ENCODE measurements at regions not wholly inside any gene's neighbourhood (a gene's known extent, or its start where the extent isn't known, plus 50 kb on each side); places are given as distances from the start of the nearest gene placed in this dataset.

GRCh38 chr1:170271430-170272161 is 125.8 kb downstream of the NTMT2 start:
- DNase-seq (ENCODE audit: low spot score): no peak

- no peak for DNase-seq (ENCODE audit: low spot score)
Observed at GRCh38 chr1:170273291-170274130, 127.8 kb downstream of the NTMT2 start.

GRCh38 chr1:170274131-170274501 is 128.4 kb downstream of the NTMT2 start:
- DNase-seq (ENCODE audit: low spot score): no peak

- DNase-seq (ENCODE audit: low spot score): no peak
Observed at GRCh38 chr1:170277985-170278384, 132.2 kb downstream of the NTMT2 start.

GRCh38 chr1:170284016-170284415 is 138.3 kb downstream of the NTMT2 start:
- DNase-seq (ENCODE audit: low spot score): no peak

GRCh38 chr1:170284512-170284911 is 138.8 kb downstream of the NTMT2 start:
- no peak for DNase-seq (ENCODE audit: low spot score)

- no peak for DNase-seq (ENCODE audit: low spot score)
Observed at GRCh38 chr1:170284951-170285350, 139.2 kb downstream of the NTMT2 start.

- no peak for DNase-seq (ENCODE audit: low spot score)
Observed at GRCh38 chr1:170288155-170288554, 142.4 kb downstream of the NTMT2 start.

GRCh38 chr1:170290276-170290675 is 144.5 kb downstream of the NTMT2 start:
- DNase-seq (ENCODE audit: low spot score): no peak

- DNase-seq (ENCODE audit: low spot score): peak; percentile 9
Observed at GRCh38 chr1:170290991-170291390, 145.2 kb downstream of the NTMT2 start.

- no peak for DNase-seq (ENCODE audit: low spot score)
Observed at GRCh38 chr1:170291516-170291915, 145.8 kb downstream of the NTMT2 start.

- DNase-seq (ENCODE audit: low spot score): no peak
Observed at GRCh38 chr1:170296211-170296610, 150.5 kb downstream of the NTMT2 start.

- DNase-seq (ENCODE audit: low spot score): no peak
Observed at GRCh38 chr1:170296642-170297041, 150.9 kb downstream of the NTMT2 start.

- DNase-seq (ENCODE audit: low spot score): no peak
Observed at GRCh38 chr1:170301596-170301995, 155.8 kb downstream of the NTMT2 start.

- DNase-seq (ENCODE audit: low spot score): no peak
Observed at GRCh38 chr1:170303034-170303433, 157.3 kb downstream of the NTMT2 start.

GRCh38 chr1:170305777-170306512 is 160.2 kb downstream of the NTMT2 start:
- DNase-seq (ENCODE audit: low spot score): no peak

GRCh38 chr1:170306513-170306910 is 160.8 kb downstream of the NTMT2 start:
- no peak for DNase-seq (ENCODE audit: low spot score)

GRCh38 chr1:170306948-170307347 is 161.2 kb downstream of the NTMT2 start:
- DNase-seq (ENCODE audit: low spot score): no peak

GRCh38 chr1:170307426-170307825 is 161.7 kb downstream of the NTMT2 start:
- no peak for DNase-seq (ENCODE audit: low spot score)

- peak; percentile 34 for DNase-seq (ENCODE audit: low spot score)
Observed at GRCh38 chr1:170309389-170310013, 163.7 kb downstream of the NTMT2 start.

GRCh38 chr1:170310014-170310405 is 164.3 kb downstream of the NTMT2 start:
- no peak for DNase-seq (ENCODE audit: low spot score)

GRCh38 chr1:170310951-170311350 is 165.2 kb downstream of the NTMT2 start:
- DNase-seq (ENCODE audit: low spot score): no peak

Data from kidney capillary endothelial cell (primary cell).